SK-N-SH treated with all-trans-retinoic acid at 6 μM for 48 hours (cell line): ENCODE measurements at regions not wholly inside any gene's neighbourhood (a gene's known extent, or its start where the extent isn't known, plus 50 kb on each side); places are given as distances from the start of the nearest gene placed in this dataset.

Experiments
- ATAC-seq: fragments of 200-7000 bp; cut with Tn5 transposase; 3 replicates; pipeline ENCODE4 v1.9.1; 2020; ENCODE audit warnings: mild to moderate bottlenecking, moderate library complexity
- ARNTL ChIP-seq: fragments of 450-650 bp; formaldehyde crosslinking; IDR thresholded peaks from 2 replicates; pipeline ENCODE4 v1.5.0; 2020; ENCODE audit warnings: low read depth, mild to moderate bottlenecking, moderate library complexity, borderline replicate concordance
- BACH2 ChIP-seq: fragments of 250-450 bp; sonication (Bioruptor Pico); IDR thresholded peaks from 2 replicates; pipeline ENCODE4 v1.9.0; 2021; ENCODE audit warnings: mild to moderate bottlenecking, borderline replicate concordance
- CSDC2 ChIP-seq: fragments of 250-450 bp; sonication (Bioruptor Pico); IDR thresholded peaks from 2 replicates; pipeline ENCODE4 v1.5.0; 2020; ENCODE audit warnings: mild to moderate bottlenecking, moderate library complexity
- CSRNP3 ChIP-seq: fragments of 250-450 bp; sonication (Bioruptor Pico); IDR thresholded peaks from 2 replicates; pipeline ENCODE4 v1.5.1; 2021; ENCODE audit warnings: mild to moderate bottlenecking, moderate library complexity
- ESRRG ChIP-seq: fragments of 250-450 bp; sonication (Bioruptor Pico); IDR thresholded peaks from 2 replicates; pipeline ENCODE4 v1.6.1; 2021; ENCODE audit warnings: mild to moderate bottlenecking
- ISL1 ChIP-seq: fragments of 250-450 bp; sonication (Bioruptor Pico); IDR thresholded peaks from 2 replicates; pipeline ENCODE4 v2.1.2; 2022; ENCODE audit warnings: mild to moderate bottlenecking, moderate library complexity
- OSR1 ChIP-seq: fragments of 250-450 bp; sonication (Bioruptor Pico); IDR thresholded peaks from 2 replicates; pipeline ENCODE4 v1.8.0; 2022; ENCODE audit warnings: moderate library complexity, mild to moderate bottlenecking, inconsistent platforms
- POU6F1 ChIP-seq: fragments of 250-450 bp; sonication (Bioruptor Pico); IDR thresholded peaks from 2 replicates; pipeline ENCODE4 v1.8.0; 2021; ENCODE audit warnings: low read depth, mild to moderate bottlenecking, moderate library complexity, borderline replicate concordance
- PPARA ChIP-seq: fragments of 250-450 bp; sonication (Bioruptor Pico); IDR thresholded peaks from 2 replicates; pipeline ENCODE4 v1.5.0; 2020; ENCODE audit warnings: mild to moderate bottlenecking, borderline replicate concordance
- RARB ChIP-seq: fragments of 250-450 bp; sonication (Bioruptor Pico); IDR thresholded peaks from 2 replicates; pipeline ENCODE4 v1.8.0; 2021; ENCODE audit warnings: mild to moderate bottlenecking, moderate library complexity
- SNAI2 ChIP-seq: fragments of 250-450 bp; sonication (Bioruptor Pico); IDR thresholded peaks from 2 replicates; pipeline ENCODE4 v1.5.0; 2020; ENCODE audit warnings: mild to moderate bottlenecking, moderate library complexity
- TCF4 ChIP-seq: fragments of 250-450 bp; sonication (Bioruptor Pico); IDR thresholded peaks from 2 replicates; pipeline ENCODE4 v1.8.0; 2021; ENCODE audit warnings: mild to moderate bottlenecking, moderate library complexity, borderline replicate concordance
- TOX ChIP-seq: fragments of 250-450 bp; sonication (Bioruptor Pico); IDR thresholded peaks from 2 replicates; pipeline ENCODE4 v1.8.0; 2021; ENCODE audit warnings: mild to moderate bottlenecking, moderate library complexity, borderline replicate concordance
- TSHZ2 ChIP-seq: fragments of 250-450 bp; sonication (Bioruptor Pico); IDR thresholded peaks from 2 replicates; pipeline ENCODE4 v1.5.0; 2020; ENCODE audit warnings: mild to moderate bottlenecking, moderate library complexity
- ZFP3 ChIP-seq: fragments of 250-450 bp; sonication (Bioruptor Pico); IDR thresholded peaks from 2 replicates; pipeline ENCODE4 v1.5.0; 2020; ENCODE audit warnings: mild to moderate bottlenecking, moderate library complexity
- ZFP30 ChIP-seq: fragments of 450-650 bp; formaldehyde crosslinking; IDR thresholded peaks from 2 replicates; pipeline ENCODE4 v1.5.0; 2022; ENCODE audit warnings: mild to moderate bottlenecking, moderate library complexity
- ZNF565 ChIP-seq: fragments of 450-650 bp; formaldehyde crosslinking; conservative IDR thresholded peaks from 2 replicates; pipeline ENCODE4 v1.5.0; 2020; ENCODE audit warnings: low read depth, mild to moderate bottlenecking, moderate library complexity
- ZNF70 ChIP-seq: fragments of 450-650 bp; formaldehyde crosslinking; IDR thresholded peaks from 2 replicates; pipeline ENCODE4 v1.5.0; 2020; ENCODE audit warnings: mild to moderate bottlenecking, moderate library complexity
- ZNF8 ChIP-seq: fragments of 450-650 bp; formaldehyde crosslinking; IDR thresholded peaks from 2 replicates; pipeline ENCODE4 v1.5.0; 2020; ENCODE audit warnings: mild to moderate bottlenecking, moderate library complexity

GRCh38 chr2:12062053-12062395 is 315.6 kb downstream of the LPIN1 start:
- ATAC-seq: no peak
- TF ChIP-seq ZNF565 (CRISPR knock-in tag) (no peak), TCF4 (CRISPR knock-in tag) (no peak), TSHZ2 (CRISPR knock-in tag) (no peak), CSRNP3 (CRISPR knock-in tag) (no peak), TOX (CRISPR knock-in tag) (no peak), PPARA (CRISPR knock-in tag) (no peak), ZNF8 (CRISPR knock-in tag) (no peak), ISL1 (CRISPR knock-in tag) (no peak), ZFP30 (CRISPR knock-in tag) (no peak), CSDC2 (no peak), ZFP3 (no peak), RARB (no peak), POU6F1 (CRISPR knock-in tag) (no peak), ESRRG (CRISPR knock-in tag) (no peak), OSR1 (CRISPR knock-in tag) (no peak), BACH2 (CRISPR knock-in tag) (no peak), ARNTL (CRISPR knock-in tag) (no peak), SNAI2 (CRISPR knock-in tag) (no peak)

- no peak for TF ChIP-seq TCF4 (CRISPR knock-in tag)
- no peak for TF ChIP-seq ZFP3
- TF ChIP-seq SNAI2 (CRISPR knock-in tag): no peak
- TF ChIP-seq POU6F1 (CRISPR knock-in tag): no peak
- no peak for ATAC-seq
Measured at GRCh38 chr2:12063210-12063609, 316.8 kb downstream of the LPIN1 start.

- TF ChIP-seq ISL1 (CRISPR knock-in tag) (no peak), ZNF70 (CRISPR knock-in tag) (no peak), ZNF565 (CRISPR knock-in tag) (no peak), ARNTL (CRISPR knock-in tag) (no peak), POU6F1 (CRISPR knock-in tag) (no peak), CSRNP3 (CRISPR knock-in tag) (no peak)
- no peak for ATAC-seq
Measured at GRCh38 chr2:12064153-12064552, 317.7 kb downstream of the LPIN1 start.
